GM06990 (cell line): ENCODE measurements at regions not wholly inside any gene's neighbourhood (a gene's known extent, or its start where the extent isn't known, plus 50 kb on each side); places are given as distances from the start of the nearest gene placed in this dataset.

Source experiments
- DNase-seq: peaks from one replicate; pipeline ENCODE4 v3.0.0-alpha.2; 2011; ENCODE audit not compliant: insufficient read length; ENCODE audit errors: extremely low read depth
- H3K27me3 ChIP-seq: replicated peaks from 2 replicates; pipeline ENCODE4 v1.6.0; 2011; ENCODE audit warnings: low read length; ENCODE audit not compliant: control insufficient read depth, insufficient read depth
- H3K36me3 ChIP-seq: 2 replicates; pipeline ENCODE4 v1.5.1; 2011; ENCODE audit warnings: low read length; ENCODE audit not compliant: control insufficient read depth, insufficient read depth
- H3K4me3 ChIP-seq: replicated peaks from 2 replicates; pipeline ENCODE4 v1.5.1; 2011; ENCODE audit warnings: low read depth, mild to moderate bottlenecking, control low read depth, low read length
- CTCF ChIP-seq: IDR thresholded peaks from 2 replicates; pipeline ENCODE4 v1.5.1; 2011; ENCODE audit warnings: low read length, control low read depth, mild to moderate bottlenecking, inconsistent platforms; ENCODE audit not compliant: insufficient read depth, poor library complexity, severe bottlenecking

DNA sequence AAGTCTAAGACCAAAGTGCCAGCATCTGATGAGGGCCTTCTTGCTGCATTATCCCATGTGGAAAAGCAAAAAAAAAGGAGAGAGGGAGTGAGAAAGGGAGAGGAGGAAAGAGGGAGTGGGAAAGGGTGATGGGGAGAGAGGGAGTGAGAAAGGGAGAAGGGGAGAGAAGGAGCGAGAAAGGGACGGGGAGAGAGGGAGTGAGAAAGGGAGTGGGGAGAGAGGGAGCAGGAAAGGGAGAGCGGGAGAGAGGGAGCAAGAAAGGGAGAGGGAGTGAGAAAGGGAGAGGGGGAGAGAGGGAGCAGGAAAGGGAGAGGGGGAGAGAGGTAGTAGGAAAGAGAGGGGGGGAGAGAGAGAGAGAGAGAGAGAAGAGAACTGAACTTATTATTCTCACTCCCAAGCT is 241.1 kb upstream of the RIMS1 start:
- TF ChIP-seq CTCF: no peak
- DNase-seq: no peak
- no peaks in the 10 kb centered on the region for H3K27me3 ChIP-seq
- no peaks in the 10 kb centered on the region for H3K36me3 ChIP-seq
- H3K4me3 ChIP-seq: no peak overlapping the region

DNA sequence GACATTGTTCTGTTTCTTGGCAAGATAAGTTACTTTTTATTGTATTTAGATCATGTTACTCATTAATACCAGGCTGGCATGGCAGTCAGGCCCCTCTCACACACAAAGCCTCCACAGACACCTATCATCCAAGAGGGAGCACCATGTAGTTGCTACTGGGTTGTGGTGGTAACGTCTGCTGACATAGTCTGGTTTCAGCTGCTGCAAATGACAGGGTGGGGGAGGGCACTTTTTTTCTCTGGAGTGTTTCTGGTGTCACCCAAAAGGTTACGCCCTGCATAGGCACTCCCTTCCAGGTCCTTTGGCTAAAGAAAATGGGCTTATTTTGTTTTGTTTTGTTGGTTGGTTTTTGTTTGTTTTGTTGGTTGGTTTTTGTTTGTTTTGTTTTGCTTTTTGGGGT is 236.4 kb upstream of the RIMS1 start:
- no peak for DNase-seq
- Histone ChIP-seq H3K27me3 (no peaks in the 10 kb centered on the region), H3K4me3 (no peak overlapping the region), H3K36me3 (no peaks in the 10 kb centered on the region)
- TF ChIP-seq CTCF: no peak

DNA sequence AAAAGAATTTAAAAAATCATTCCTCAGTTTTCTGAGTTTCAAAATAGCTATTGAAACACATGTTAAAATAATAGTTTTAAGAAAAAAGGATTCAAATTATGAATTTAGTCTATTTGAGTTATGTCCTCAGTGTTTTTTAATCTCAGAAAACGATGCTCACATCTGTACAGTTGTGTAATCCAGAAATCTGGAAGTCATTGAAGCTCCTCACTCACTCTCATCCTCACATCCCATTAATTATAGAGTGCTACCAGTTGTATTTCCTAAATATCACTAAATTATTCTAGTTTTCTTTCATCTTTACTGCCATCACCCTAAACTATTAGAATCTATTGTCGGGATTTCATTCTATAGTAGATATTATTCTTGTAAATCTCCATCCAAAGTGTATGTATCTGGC is 234.7 kb upstream of the RIMS1 start:
- DNase-seq: no peak
- no peaks in the 10 kb centered on the region for H3K27me3 ChIP-seq
- TF ChIP-seq CTCF: no peak
- H3K4me3 ChIP-seq: no peak overlapping the region
- H3K36me3 ChIP-seq: no peaks in the 10 kb centered on the region

DNA sequence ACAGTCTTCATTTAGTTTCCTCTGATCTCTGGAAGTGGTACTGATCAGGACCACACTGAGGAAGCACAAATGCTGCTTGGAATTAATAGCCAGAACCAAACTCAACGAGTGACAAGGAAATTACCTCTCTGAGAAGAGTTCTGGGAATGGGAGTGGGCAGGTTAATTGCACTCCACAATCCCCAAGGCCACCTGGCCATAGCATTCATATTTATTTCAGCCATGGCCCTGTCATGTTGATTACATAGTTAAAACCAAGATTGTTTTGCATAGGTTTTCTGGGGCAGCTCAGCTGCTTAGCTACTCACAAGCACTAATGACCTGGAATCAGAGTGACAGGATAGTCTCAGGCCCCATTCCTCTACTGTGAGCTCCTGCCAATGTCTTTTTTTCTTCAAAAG is 230.2 kb upstream of the RIMS1 start:
- no peak for DNase-seq
- no peaks in the 10 kb centered on the region for H3K27me3 ChIP-seq
- no peak overlapping the region for H3K4me3 ChIP-seq
- no peaks in the 10 kb centered on the region for H3K36me3 ChIP-seq
- no peak for TF ChIP-seq CTCF

DNA sequence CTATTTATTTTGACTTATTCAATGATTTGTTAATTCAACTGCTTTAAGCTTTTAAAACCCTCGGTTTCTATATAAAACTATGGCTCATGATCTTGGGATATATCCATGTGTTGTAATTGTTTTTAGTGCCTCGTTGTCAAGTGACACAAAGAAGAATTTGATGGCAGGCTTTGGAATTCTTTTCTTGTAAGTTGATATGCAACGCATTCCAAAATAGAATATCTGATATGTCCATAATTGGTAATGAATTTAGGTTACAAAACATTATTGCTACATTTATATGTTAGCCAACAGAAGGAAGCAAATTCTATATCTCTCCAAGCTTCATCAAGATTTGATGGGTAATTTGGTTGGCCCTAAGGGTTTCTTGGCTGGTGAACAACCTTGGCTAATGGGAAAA is 220.4 kb upstream of the RIMS1 start:
- TF ChIP-seq CTCF: no peak
- no peaks in the 10 kb centered on the region for H3K27me3 ChIP-seq
- DNase-seq: no peak
- no peaks in the 10 kb centered on the region for H3K36me3 ChIP-seq
- no peak overlapping the region for H3K4me3 ChIP-seq

DNA sequence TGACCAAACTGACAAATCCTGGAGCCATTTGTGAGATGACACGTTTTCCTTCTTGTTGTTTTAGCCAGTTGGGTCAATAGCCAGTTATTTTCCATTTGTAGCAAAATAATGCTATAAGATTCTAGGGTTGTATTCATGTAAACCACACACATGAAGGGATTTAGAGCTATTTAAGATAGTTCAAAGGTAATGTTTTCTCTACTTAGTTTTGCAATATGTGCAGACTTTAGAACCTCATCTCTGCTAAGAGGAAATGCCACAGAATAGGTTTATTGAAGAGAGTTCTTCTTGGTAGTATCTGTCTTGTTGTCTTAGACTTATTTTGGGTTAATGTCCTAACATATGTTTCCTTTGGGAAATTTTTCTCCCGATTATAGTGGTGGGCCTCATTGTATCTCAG is 213.5 kb upstream of the RIMS1 start:
- no peak overlapping the region for H3K4me3 ChIP-seq
- TF ChIP-seq CTCF: no peak
- no peaks in the 10 kb centered on the region for H3K27me3 ChIP-seq
- no peak for DNase-seq
- no peaks in the 10 kb centered on the region for H3K36me3 ChIP-seq
